Esophagus muscularis mucosa (tissue), 3 donors: ENCODE measurements at regions not wholly inside any gene's neighbourhood (a gene's known extent, or its start where the extent isn't known, plus 50 kb on each side); places are given as distances from the start of the nearest gene placed in this dataset.
"Not testable (repeated sequence)": the region's sequence is repeated elsewhere in the genome, so short reads cannot be mapped to it uniquely, and the experiment has no call there.

Experiments used
- CTCF ChIP-seq, 3 experiments: fragments of 200-600 bp in 2 of 3; fragments of 450-650 bp in 1 of 3; sonication (generic) in 2 of 3; IDR thresholded peaks; one replicate each; pipeline ENCODE4 v1.5.1; 2017 to 2019; ENCODE audit warnings: antibody characterized with exemption in 3 of 3, mild to moderate bottlenecking in 2 of 3, moderate library complexity in 1 of 3
- POLR2A ChIP-seq: fragments of 450-650 bp; IDR thresholded peaks from one replicate; pipeline ENCODE4 v1.6.1; 2017; ENCODE audit warnings: antibody characterized with exemption, moderate library complexity, mild to moderate bottlenecking, low read depth
- POLR2AphosphoS5 ChIP-seq, 2 donors: sonication (generic); formaldehyde crosslinking; IDR thresholded peaks; one replicate each; pipeline ENCODE4 v1.6.1; 2017; ENCODE audit warnings: antibody characterized with exemption in 2 of 2

DNA sequence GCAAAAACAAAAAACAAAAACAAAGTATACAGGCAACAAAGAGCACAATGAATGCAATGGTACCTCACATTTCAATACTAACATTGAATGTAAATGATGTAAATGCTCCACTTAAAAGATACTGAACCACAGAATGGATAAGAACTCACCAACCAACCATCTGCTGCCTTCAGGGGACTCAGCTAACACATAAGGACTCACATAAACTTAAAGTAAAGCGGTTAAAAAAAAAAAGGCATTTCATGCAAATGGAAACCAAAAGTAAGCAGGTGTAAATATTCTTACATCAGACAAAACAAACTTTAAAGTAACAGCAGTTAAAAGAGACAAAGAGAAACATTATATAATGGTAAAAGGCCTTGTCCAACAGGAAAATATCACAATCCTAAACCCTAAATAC is 156.1 kb downstream of the LTN1 start:
- not testable (repeated sequence) for TF ChIP-seq POLR2A; POLR2AphosphoS5 (IDR thresholded peaks at IDR 0.05); CTCF (IDR thresholded peaks at IDR 0.05)
